ENCODE measurements at regions not wholly inside any gene's neighbourhood (a gene's known extent, or its start where the extent isn't known, plus 50 kb on each side); places are given as distances from the start of the nearest gene placed in this dataset.

GRCh38 chr10:53737132-53737531 lies 964.5 kb upstream of the MBL2 start:
- Histone ChIP-seq H3K9me2 (ENCODE audit: insufficient read depth) (no peaks in the 10 kb centered on the region), H3K4me3 (replicated peaks in 1 of 2; ENCODE audit: low read depth in 1 of 2, low read length in 2 of 2) (no peak overlapping the region), H3K9me3 (ENCODE audit: control insufficient read depth in 1 of 2, insufficient read depth in 1 of 2, low read depth in 1 of 2, low read length in 2 of 2) (peaks cover 7 to 9% of the 10 kb centered on the region in 2 experiments; a peak in 3 of 4 replicates), H3K27ac (ENCODE audit: low read depth, low read length) (no peak overlapping the region), H2AFZ (ENCODE audit: low read depth, low read length, poor library complexity, severe bottlenecking) (no peak overlapping the region), H3K79me2 (ENCODE audit: insufficient read depth, low read length) (no peaks in the 10 kb centered on the region), H3K36me3 (ENCODE audit: control insufficient read depth in 1 of 2, insufficient read depth in 2 of 2, low read length in 2 of 2) (no peaks in the 10 kb centered on the region), H3K4me2 (ENCODE audit: low read length) (no peak overlapping the region), H3K4me1 (ENCODE audit: control insufficient read depth in 1 of 2, insufficient read depth in 2 of 2, low read length in 2 of 2) (no peaks in the 10 kb centered on the region), H3K9ac (ENCODE audit: low read length) (no peak overlapping the region), H3K27me3 (ENCODE audit: insufficient read depth, low read length) (no peaks in the 10 kb centered on the region), H4K20me1 (ENCODE audit: insufficient read depth) (no peaks in the 10 kb centered on the region)
- ChIA-PET RAD21 (ENCODE audit: low non-redundant PET in 1 of 2, low total read pairs in 2 of 2, uncharacterized antibody in 2 of 2, unreplicated experiment in 2 of 2) (no interaction called here), CTCF (no interaction called here), POLR2A (no interaction called here)
- TF ChIP-seq CBX3 (IDR thresholded peaks at IDR 0.05; ENCODE audit: low read depth): no peak
- no peak for TF ChIP-seq ZNF274 (IDR thresholded peaks at IDR 0.05; ENCODE audit: low read depth, low read length)
- TF ChIP-seq TCF7L2 (IDR thresholded peaks at IDR 0.05; ENCODE audit: borderline replicate concordance, extremely low read depth, insufficient read depth, insufficient read length): no peak
- no peak for TF ChIP-seq POLR2AphosphoS5 (IDR thresholded peaks at IDR 0.05; ENCODE audit: low read depth, low read length)
- TF ChIP-seq EGR1 (IDR thresholded peaks at IDR 0.05; ENCODE audit: low read depth): no peak
- TF ChIP-seq SRF (IDR thresholded peaks at IDR 0.05; ENCODE audit: low read depth): no peak
- TF ChIP-seq FOSL1 (IDR thresholded peaks at IDR 0.05; ENCODE audit: low read depth): no peak
- no peak for TF ChIP-seq JUND (IDR thresholded peaks at IDR 0.05)
- no peak for TF ChIP-seq CEBPB (IDR thresholded peaks at IDR 0.05; ENCODE audit: low read depth)
- no peak for TF ChIP-seq YY1 (IDR thresholded peaks at IDR 0.05; ENCODE audit: extremely low read depth, insufficient replicate concordance, low read depth, low read length)
- no peak for TF ChIP-seq SIN3A (IDR thresholded peaks at IDR 0.05; ENCODE audit: low read depth)
- intact Hi-C loops (cut with micrococcal nuclease): no loop called here
- DNase-seq (ENCODE audit: low read depth, low spot score) (no peak), ATAC-seq (no peak)
- BruUV-seq (replicated peaks): no TSS peak

DNA sequence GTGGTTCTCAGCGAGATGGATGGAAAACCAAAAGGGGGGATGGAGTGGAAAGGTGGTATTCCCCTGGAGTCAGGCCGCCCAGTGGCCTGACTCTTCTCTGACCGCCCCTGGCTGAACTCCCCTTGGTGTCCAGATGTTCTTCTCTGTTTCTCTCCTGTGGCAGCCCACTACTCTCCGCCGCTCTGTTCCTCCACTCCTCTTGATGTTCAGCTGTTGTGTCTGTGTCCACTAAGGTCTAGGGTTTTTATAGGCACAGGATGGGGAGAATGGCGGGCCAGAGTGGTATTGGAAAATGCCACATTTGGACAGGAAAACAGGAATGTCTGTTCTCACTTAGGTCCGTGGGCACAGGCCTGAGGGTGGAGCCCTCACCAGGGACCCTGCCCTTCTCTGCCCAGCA lies 954.3 kb upstream of the MBL2 start:
- BruUV-seq (replicated peaks): no TSS peak
- Histone ChIP-seq H3K9me3 (ENCODE audit: control insufficient read depth in 1 of 2, insufficient read depth in 1 of 2, low read depth in 1 of 2, low read length in 2 of 2) (peaks cover 5 to 15% of the 10 kb centered on the region in 2 experiments; a peak in 2 of 4 replicates), H3K9ac (ENCODE audit: low read length) (no peak overlapping the region), H3K4me2 (ENCODE audit: low read length) (no peak overlapping the region), H3K4me1 (ENCODE audit: control insufficient read depth in 1 of 2, insufficient read depth in 2 of 2, low read length in 2 of 2) (no peaks in the 10 kb centered on the region), H3K27me3 (ENCODE audit: insufficient read depth, low read length) (no peaks in the 10 kb centered on the region), H3K36me3 (ENCODE audit: control insufficient read depth in 1 of 2, insufficient read depth in 2 of 2, low read length in 2 of 2) (no peaks in the 10 kb centered on the region), H3K27ac (ENCODE audit: low read depth, low read length) (no peak overlapping the region), H3K4me3 (replicated peaks in 1 of 2; ENCODE audit: low read depth in 1 of 2, low read length in 2 of 2) (no peak overlapping the region), H3K79me2 (ENCODE audit: insufficient read depth, low read length) (no peaks in the 10 kb centered on the region), H2AFZ (ENCODE audit: low read depth, low read length, poor library complexity, severe bottlenecking) (no peak overlapping the region), H3K9me2 (ENCODE audit: insufficient read depth) (no peaks in the 10 kb centered on the region), H4K20me1 (ENCODE audit: insufficient read depth) (no peaks in the 10 kb centered on the region)
- intact Hi-C loops (cut with micrococcal nuclease): no loop called here
- CTCF ChIA-PET: no interaction called here
- ATAC-seq (no peak), DNase-seq (ENCODE audit: low read depth, low spot score) (no peak)
- no peak for TF ChIP-seq CTCF (IDR thresholded peaks at IDR 0.05 in 2 of 3, conservative IDR thresholded peaks at IDR 0.05 in 1 of 3; ENCODE audit: borderline replicate concordance in 1 of 3, insufficient read depth in 1 of 3, low read depth in 2 of 3, low read length in 2 of 3)
- no peak for TF ChIP-seq EGR1 (IDR thresholded peaks at IDR 0.05; ENCODE audit: low read depth)
- no peak for TF ChIP-seq ZNF274 (IDR thresholded peaks at IDR 0.05; ENCODE audit: low read depth, low read length)
- TF ChIP-seq, protein P1, sequence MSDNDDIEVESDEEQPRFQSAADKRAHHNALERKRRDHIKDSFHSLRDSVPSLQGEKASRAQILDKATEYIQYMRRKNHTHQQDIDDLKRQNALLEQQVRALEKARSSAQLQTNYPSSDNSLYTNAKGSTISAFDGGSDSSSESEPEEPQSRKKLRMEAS (IDR thresholded peaks at IDR 0.05): no peak
- no peak for TF ChIP-seq TCF7L2 (IDR thresholded peaks at IDR 0.05; ENCODE audit: borderline replicate concordance, extremely low read depth, insufficient read depth, insufficient read length)
- RAD21 ChIA-PET (ENCODE audit: low non-redundant PET in 1 of 2, low total read pairs in 2 of 2, uncharacterized antibody in 2 of 2, unreplicated experiment in 2 of 2): no interaction called here
- POLR2A ChIA-PET: no interaction called here
